Tibial artery (tissue), 4 donors: ENCODE measurements at regions not wholly inside any gene's neighbourhood (a gene's known extent, or its start where the extent isn't known, plus 50 kb on each side); places are given as distances from the start of the nearest gene placed in this dataset.

ENCODE experiments used
- DNase-seq, 2 donors: peaks; one replicate each; pipeline ENCODE4 v3.0.0-alpha.2; 2019
- H3K27ac ChIP-seq, 2 donors: fragments of 200-600 bp; sonication (generic) in 1 of 2; 1 replicate in 1 of 2; 2 replicates in 1 of 2; pipeline ENCODE4 v1.5.1; 2018 to 2019; ENCODE audit warnings: mild to moderate bottlenecking in 1 of 2
- H3K27me3 ChIP-seq, 2 donors: fragments of 200-600 bp; sonication (generic) in 1 of 2; one replicate each; pipeline versions ENCODE4 v1.5.1 to v1.6.0; 2016 to 2019
- H3K36me3 ChIP-seq, 3 donors: fragments of 200-600 bp; sonication (generic) in 2 of 3; one replicate each; pipeline ENCODE4 v1.5.1; 2016 to 2019; ENCODE audit warnings: mild to moderate bottlenecking in 2 of 3
- H3K4me1 ChIP-seq, 4 donors: fragments of 200-600 bp; sonication (generic) in 2 of 4; 1 replicate in 3 of 4; 2 replicates in 1 of 4; pipeline ENCODE4 v1.5.1; 2016 to 2019
- H3K4me3 ChIP-seq, 2 donors: fragments of 200-600 bp; sonication (generic) in 1 of 2; 1 replicate in 1 of 2; 2 replicates in 1 of 2; pipeline ENCODE4 v1.5.1; 2018 to 2019; ENCODE audit warnings: mild to moderate bottlenecking in 2 of 2
- H3K9me3 ChIP-seq, 3 donors: fragments of 200-600 bp; sonication (generic) in 1 of 3; one replicate each; pipeline ENCODE4 v1.5.1; 2016 to 2019
- intact Hi-C: fragments of 100-400 bp; cut with DNase I; formaldehyde crosslinking; loops from one replicate; pipeline ENCODE4 v1.15.0; 2023; ENCODE audit warnings: low total_unique reads
- TF ChIP-seq, protein P1 (sequence below), 2 experiments: fragments of 200-600 bp in 1 of 2; fragments of 450-650 bp in 1 of 2; IDR thresholded peaks; one replicate each; pipeline ENCODE4 v1.5.1; 2017 to 2019; ENCODE audit warnings: antibody characterized with exemption in 2 of 2, mild to moderate bottlenecking in 1 of 2, moderate library complexity in 1 of 2

DNA sequence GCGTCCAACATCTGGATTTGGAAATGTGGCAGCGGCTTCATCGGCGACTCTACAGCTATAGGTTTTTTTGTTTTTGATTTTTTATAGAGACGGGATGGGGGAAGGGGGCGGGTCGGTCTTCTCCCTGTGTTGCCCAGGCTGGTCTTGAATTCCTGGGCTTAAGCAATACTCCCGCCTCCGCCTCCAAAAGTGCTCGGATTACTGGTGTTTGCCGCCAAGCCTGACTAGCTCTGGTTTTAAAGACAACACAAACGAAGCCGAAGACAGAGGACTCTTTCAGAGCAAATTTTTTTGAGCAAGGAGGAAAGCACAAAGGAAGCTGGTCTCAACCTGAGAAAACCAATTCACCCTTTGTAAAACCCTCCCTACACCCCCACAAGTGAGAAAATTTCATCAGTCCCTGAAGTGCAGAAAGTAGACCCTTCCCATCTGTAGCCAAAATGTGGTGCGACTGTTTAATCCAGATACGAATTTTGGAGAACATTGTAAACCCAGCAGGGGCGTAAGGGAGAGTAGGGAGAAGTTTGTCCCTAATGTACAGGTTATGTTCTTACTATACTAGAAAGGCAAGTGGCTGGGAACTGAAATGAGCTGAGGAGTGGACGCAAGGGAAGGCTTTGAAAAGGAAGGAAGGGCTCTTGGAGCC lies 185.9 kb downstream of the TRIM27 start:
- Histone ChIP-seq H3K4me1 (no peaks in the 10 kb centered on the region), H3K4me3 (no peak overlapping the region), H3K27me3 (peaks cover 0 to 89% of the 10 kb centered on the region in 2 donors), H3K9me3 (peaks cover 0 to 13% (median 0%) of the 10 kb centered on the region in 3 donors), H3K27ac (no peak overlapping the region), H3K36me3 (no peaks in the 10 kb centered on the region)
- intact Hi-C loops, result no loop called here
- DNase-seq, result no peak
- TF ChIP-seq, protein P1, sequence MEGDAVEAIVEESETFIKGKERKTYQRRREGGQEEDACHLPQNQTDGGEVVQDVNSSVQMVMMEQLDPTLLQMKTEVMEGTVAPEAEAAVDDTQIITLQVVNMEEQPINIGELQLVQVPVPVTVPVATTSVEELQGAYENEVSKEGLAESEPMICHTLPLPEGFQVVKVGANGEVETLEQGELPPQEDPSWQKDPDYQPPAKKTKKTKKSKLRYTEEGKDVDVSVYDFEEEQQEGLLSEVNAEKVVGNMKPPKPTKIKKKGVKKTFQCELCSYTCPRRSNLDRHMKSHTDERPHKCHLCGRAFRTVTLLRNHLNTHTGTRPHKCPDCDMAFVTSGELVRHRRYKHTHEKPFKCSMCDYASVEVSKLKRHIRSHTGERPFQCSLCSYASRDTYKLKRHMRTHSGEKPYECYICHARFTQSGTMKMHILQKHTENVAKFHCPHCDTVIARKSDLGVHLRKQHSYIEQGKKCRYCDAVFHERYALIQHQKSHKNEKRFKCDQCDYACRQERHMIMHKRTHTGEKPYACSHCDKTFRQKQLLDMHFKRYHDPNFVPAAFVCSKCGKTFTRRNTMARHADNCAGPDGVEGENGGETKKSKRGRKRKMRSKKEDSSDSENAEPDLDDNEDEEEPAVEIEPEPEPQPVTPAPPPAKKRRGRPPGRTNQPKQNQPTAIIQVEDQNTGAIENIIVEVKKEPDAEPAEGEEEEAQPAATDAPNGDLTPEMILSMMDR (IDR thresholded peaks at IDR 0.05), result no peak

GRCh38 chr6:28738396-28738765 lies 185.4 kb downstream of the TRIM27 start:
- DNase-seq, result no peak
- Histone ChIP-seq H3K4me1 (no peaks in the 10 kb centered on the region), H3K9me3 (peaks cover 0 to 13% (median 0%) of the 10 kb centered on the region in 3 donors), H3K27ac (no peak overlapping the region), H3K27me3 (peaks cover 0 to 89% of the 10 kb centered on the region in 2 donors), H3K36me3 (no peaks in the 10 kb centered on the region), H3K4me3 (no peak overlapping the region)
- intact Hi-C loops, result no loop called here
- TF ChIP-seq, protein P1 (IDR thresholded peaks at IDR 0.05), result no peak

- Histone ChIP-seq H3K27ac (no peak overlapping the region), H3K36me3 (no peaks in the 10 kb centered on the region), H3K4me3 (no peak overlapping the region), H3K27me3 (peaks cover 0 to 62% of the 10 kb centered on the region in 2 donors), H3K4me1 (no peaks in the 10 kb centered on the region), H3K9me3 (peaks cover 0 to 7% (median 0%) of the 10 kb centered on the region in 3 donors)
- intact Hi-C loops, result no loop called here
- TF ChIP-seq, protein P1 (IDR thresholded peaks at IDR 0.05), result no peak
- DNase-seq, result no peak
These were observed 182.4 kb downstream of the TRIM27 start for GRCh38 chr6:28741363-28741762.

GRCh38 chr6:28742668-28743270 lies 181.0 kb downstream of the TRIM27 start:
- intact Hi-C loops, result no loop called here
- Histone ChIP-seq H3K36me3 (no peaks in the 10 kb centered on the region), H3K9me3 (peaks cover 0 to 3% (median 0%) of the 10 kb centered on the region in 3 donors), H3K4me3 (no peak overlapping the region), H3K27me3 (peaks cover 0 to 48% of the 10 kb centered on the region in 2 donors), H3K4me1 (no peaks in the 10 kb centered on the region), H3K27ac (no peak overlapping the region)
- TF ChIP-seq, protein P1 (IDR thresholded peaks at IDR 0.05), result no peak
- DNase-seq, result no peak

DNA sequence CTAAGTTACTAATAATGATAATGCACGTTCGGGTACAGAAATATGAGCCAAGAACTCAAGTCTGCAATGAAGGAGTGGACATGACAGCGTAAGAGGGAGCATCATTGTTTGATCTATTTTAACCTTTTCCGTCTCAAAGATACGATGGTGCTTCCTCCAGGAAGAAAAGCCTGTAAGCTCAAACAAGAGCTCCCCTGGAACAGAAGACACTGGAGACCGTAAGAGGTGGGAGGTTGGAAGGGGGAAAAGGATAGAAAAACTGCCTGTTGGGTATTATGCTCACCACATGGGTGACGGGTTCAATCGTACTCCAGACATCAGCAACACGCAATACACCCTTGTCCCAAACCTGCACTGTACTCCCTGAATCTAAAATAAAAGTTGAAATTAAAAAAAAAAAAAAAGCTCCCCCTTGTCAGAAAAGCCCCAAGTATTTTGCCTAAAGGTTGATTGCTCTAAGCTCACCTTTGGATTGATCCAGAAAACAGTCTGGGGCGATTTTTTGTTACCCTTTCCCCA lies 180.5 kb downstream of the TRIM27 start:
- H3K4me1 ChIP-seq, result no peaks in the 10 kb centered on the region
- peaks cover 0 to 43% of the 10 kb centered on the region in 2 donors for H3K27me3 ChIP-seq
- H3K9me3 ChIP-seq, result no peaks in the 10 kb centered on the region
- TF ChIP-seq, protein P1 (IDR thresholded peaks at IDR 0.05), result no peak
- H3K4me3 ChIP-seq, result no peak overlapping the region
- intact Hi-C loops, result no loop called here
- no peak for DNase-seq
- H3K36me3 ChIP-seq, result no peaks in the 10 kb centered on the region
- H3K27ac ChIP-seq, result no peak overlapping the region
